ENCODE measurements at regions not wholly inside any gene's neighbourhood (a gene's known extent, or its start where the extent isn't known, plus 50 kb on each side); places are given as distances from the start of the nearest gene placed in this dataset.

DNA sequence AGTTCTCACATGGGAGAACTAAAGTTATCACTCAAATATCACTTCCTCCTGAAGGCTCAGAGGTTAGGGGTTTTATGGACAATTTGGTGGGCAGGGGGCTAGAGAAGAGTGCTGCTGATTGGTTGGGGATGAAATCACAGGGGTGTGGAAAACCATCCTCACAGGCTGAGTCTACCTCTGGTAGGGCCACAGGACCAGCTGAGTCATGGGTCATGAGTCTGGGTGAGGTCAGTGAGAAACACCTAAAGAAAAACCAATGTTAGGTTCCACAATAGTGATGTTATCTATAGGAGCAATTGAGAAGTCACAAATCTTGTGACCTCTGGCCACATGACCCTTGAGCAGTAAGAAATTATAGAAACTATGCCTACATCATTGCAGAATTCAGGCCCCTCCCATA, 203.3 kb upstream of the TARS1 start:
- TF ChIP-seq, protein P1, sequence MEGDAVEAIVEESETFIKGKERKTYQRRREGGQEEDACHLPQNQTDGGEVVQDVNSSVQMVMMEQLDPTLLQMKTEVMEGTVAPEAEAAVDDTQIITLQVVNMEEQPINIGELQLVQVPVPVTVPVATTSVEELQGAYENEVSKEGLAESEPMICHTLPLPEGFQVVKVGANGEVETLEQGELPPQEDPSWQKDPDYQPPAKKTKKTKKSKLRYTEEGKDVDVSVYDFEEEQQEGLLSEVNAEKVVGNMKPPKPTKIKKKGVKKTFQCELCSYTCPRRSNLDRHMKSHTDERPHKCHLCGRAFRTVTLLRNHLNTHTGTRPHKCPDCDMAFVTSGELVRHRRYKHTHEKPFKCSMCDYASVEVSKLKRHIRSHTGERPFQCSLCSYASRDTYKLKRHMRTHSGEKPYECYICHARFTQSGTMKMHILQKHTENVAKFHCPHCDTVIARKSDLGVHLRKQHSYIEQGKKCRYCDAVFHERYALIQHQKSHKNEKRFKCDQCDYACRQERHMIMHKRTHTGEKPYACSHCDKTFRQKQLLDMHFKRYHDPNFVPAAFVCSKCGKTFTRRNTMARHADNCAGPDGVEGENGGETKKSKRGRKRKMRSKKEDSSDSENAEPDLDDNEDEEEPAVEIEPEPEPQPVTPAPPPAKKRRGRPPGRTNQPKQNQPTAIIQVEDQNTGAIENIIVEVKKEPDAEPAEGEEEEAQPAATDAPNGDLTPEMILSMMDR (IDR thresholded peaks at IDR 0.05; ENCODE audit: low read depth, low read length): no peak

DNA sequence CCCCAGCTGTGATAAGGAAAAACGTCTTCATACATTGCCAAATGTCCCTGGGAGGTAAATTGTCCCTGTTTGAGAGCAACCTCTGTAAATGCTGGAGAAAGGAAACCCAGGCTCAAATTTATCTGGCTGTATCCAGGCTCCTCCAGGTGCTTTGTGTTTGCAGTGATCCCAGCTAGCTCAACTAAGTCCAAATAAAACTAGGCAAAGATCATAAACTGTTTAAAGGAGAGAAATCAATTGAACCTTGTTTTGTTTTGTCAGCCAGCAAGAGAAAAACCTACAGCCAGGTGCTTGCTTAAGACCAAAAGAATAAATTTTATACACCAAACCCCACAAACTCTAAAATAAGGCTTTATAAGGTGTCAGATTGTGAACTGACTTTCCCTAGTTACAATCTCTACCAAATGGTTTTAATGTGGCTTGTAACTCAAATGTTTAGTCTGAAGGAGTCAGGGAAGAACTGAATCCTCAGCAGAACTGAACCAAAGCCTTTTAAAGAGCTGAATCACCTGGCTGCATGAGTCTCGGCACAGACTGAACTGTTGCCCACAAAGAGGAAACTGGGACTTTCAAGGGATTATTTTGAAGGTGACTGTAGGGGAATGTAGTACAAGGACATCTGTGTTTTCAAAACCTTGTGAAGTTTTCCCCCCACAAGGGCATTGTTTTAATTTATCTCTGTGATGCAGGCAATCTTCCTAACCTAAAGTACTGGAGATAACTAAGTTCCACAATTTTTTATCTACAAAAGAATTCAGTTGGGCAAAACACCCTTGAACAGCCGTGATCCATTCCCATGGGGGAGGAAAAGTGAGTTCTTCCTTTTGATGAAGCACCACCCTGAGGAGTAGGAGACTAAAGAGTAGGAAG, 201.7 kb upstream of the TARS1 start:
- no peak for DNase-seq (ENCODE audit: low read depth, low spot score)
- TF ChIP-seq, protein P1 (IDR thresholded peaks at IDR 0.05; ENCODE audit: low read depth, low read length): no peak

More for the DNA sequence above, 203.3 kb upstream of the TARS1 start:
- in situ Hi-C loops (cut with HindIII; ENCODE audit: low sequenced_read_pairs): no loop called here
- DNase-seq (ENCODE audit: low read depth, low spot score): no peak
- H3K4me3 ChIP-seq (ENCODE audit: low read depth, low read length): no peak overlapping the region

DNA sequence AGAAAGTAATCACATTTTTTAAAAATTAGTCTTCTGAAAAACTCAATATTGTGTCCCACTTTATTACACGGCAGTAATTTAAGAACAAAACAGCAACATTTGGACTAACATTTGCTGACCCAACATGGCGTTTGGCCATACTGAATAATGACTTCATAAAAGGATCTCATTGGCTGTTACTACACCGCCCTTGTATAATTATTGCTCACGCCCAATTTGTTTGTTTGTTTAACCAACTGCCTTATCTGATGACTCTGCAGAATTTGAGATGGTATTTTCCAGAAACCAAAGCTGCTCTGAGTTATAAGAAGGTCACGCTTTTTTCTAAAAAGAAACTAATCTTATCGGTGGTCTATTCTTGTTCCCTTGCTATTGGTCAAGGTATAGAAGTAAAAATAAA, 200.2 kb upstream of the TARS1 start:
- H3K4me3 ChIP-seq (ENCODE audit: low read depth, low read length): no peak overlapping the region
- DNase-seq (ENCODE audit: low read depth, low spot score): no peak
- TF ChIP-seq, protein P1 (IDR thresholded peaks at IDR 0.05; ENCODE audit: low read depth, low read length): no peak
- in situ Hi-C loops (cut with HindIII; ENCODE audit: low sequenced_read_pairs): no loop called here

More for the DNA sequence above, 201.7 kb upstream of the TARS1 start:
- H3K4me3 ChIP-seq (ENCODE audit: low read depth, low read length): no peak overlapping the region
- in situ Hi-C loops (cut with HindIII; ENCODE audit: low sequenced_read_pairs): no loop called here

DNA sequence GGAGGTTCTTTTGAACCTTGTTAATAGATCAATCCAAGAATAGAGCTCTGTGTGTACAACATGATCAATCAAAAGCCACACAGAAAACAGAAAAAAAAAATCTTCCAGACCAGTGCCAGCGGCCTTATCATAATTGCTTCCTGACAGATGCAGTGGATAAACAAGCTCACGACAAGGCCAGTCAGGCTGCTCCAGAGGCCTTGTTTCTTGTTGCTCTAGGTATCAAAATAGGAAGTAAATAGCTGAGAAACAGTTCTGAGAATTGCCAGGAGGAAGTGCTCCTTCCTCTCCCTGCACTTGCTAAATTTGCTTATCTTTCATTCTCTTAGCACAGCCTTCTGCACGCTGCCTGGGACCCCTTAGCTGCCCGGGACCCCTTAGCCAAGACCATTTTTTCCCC, 199.0 kb upstream of the TARS1 start:
- H3K4me3 ChIP-seq (ENCODE audit: low read depth, low read length): no peak overlapping the region
- DNase-seq (ENCODE audit: low read depth, low spot score): no peak
- in situ Hi-C loops (cut with HindIII; ENCODE audit: low sequenced_read_pairs): no loop called here

DNA sequence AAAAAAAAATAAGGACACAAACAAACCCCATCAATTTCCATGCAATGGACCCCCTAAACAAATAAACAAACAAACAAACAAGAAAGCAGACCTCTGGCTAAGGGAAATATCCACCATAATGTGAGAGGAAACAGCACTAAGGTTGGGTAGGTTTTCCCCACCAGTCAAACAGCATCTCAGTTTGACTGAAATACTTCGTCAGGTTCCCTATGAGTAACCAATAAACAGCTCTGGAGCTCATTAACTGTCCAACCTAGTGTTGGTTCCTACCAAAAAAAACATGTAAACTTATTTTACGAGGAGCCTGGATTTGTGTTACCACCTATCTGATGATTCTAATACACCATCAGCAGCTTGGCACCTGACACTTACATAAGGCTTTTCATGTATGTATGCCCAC, 198.5 kb upstream of the TARS1 start:
- TF ChIP-seq, protein P1 (IDR thresholded peaks at IDR 0.05; ENCODE audit: low read depth, low read length): no peak
- DNase-seq (ENCODE audit: low read depth, low spot score): no peak
- no peak overlapping the region for H3K4me3 ChIP-seq (ENCODE audit: low read depth, low read length)
- in situ Hi-C loops (cut with HindIII; ENCODE audit: low sequenced_read_pairs): no loop called here

More for the DNA sequence above, 199.0 kb upstream of the TARS1 start:
- TF ChIP-seq, protein P1 (IDR thresholded peaks at IDR 0.05; ENCODE audit: low read depth, low read length): no peak

DNA sequence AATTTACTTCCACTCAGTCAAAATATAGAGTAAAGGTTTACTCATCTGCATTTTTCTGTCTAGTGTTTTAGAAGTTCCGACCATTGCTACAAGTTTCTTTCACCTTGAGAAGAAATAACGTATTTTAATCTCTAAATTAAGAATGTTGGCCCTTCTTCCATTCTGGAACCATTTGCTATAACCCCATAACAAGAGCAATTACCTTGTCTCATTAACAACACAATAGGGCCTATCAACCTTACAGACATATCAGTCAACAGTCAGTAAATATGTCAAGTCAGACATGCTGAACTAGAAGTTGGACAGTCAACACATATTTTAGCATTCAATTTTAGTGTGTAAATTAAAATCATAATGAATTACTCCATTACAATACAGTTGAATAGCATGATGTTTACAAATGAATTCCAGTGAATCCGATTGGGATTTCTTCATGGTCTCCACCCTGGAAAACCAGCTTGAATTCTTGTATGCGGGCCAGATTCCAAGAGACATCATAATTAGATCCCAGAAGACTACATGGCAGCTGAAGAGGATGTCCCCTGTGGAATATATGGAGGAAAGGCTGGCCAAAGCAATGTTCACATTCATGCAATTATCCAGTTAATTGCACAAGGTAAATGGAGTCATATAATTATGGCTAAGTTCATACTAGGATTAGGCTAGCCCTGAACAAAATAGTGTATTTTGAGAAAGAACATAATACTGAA, 196.2 kb upstream of the TARS1 start:
- no peak overlapping the region for H3K4me3 ChIP-seq (ENCODE audit: low read depth, low read length)
- TF ChIP-seq, protein P1 (IDR thresholded peaks at IDR 0.05; ENCODE audit: low read depth, low read length): no peak
- in situ Hi-C loops (cut with HindIII; ENCODE audit: low sequenced_read_pairs): no loop called here
- no peak for DNase-seq (ENCODE audit: low read depth, low spot score)
